Activated T-helper 17 cell treated with anti-CD3 and anti-CD28 coated beads, Interleukin-2, amount 50 U/mL, for 72 hours (primary cell): ENCODE measurements at regions not wholly inside any gene's neighbourhood (a gene's known extent, or its start where the extent isn't known, plus 50 kb on each side); places are given as distances from the start of the nearest gene placed in this dataset.
"Not testable (repeated sequence)": the region's sequence is repeated elsewhere in the genome, so short reads cannot be mapped to it uniquely, and the experiment has no call there.

Experiments
- ATAC-seq: fragments of 150-1000 bp; cut with Tn5 transposase; replicated peaks from 2 replicates; pipeline ENCODE4 v1.10.0; 2021; ENCODE audit warnings: mild to moderate bottlenecking, moderate library complexity
- H3K27ac Mint-ChIP-seq: one replicate; pipeline ENCODE4 v1.8.0; 2022; ENCODE audit warnings: mixed read lengths
- H3K27me3 Mint-ChIP-seq: one replicate; pipeline ENCODE4 v1.8.0; 2022; ENCODE audit warnings: mixed read lengths
- H3K36me3 Mint-ChIP-seq: one replicate; pipeline ENCODE4 v1.8.0; 2022; ENCODE audit warnings: low read depth, mild to moderate bottlenecking, mixed read lengths
- H3K4me1 Mint-ChIP-seq: one replicate; pipeline ENCODE4 v1.8.0; 2022; ENCODE audit warnings: mixed read lengths
- H3K4me3 Mint-ChIP-seq: one replicate; pipeline ENCODE4 v1.8.0; 2022; ENCODE audit warnings: mild to moderate bottlenecking, mixed read lengths
- H3K9me3 Mint-ChIP-seq: one replicate; pipeline ENCODE4 v1.8.0; 2022; ENCODE audit warnings: mixed read lengths

DNA sequence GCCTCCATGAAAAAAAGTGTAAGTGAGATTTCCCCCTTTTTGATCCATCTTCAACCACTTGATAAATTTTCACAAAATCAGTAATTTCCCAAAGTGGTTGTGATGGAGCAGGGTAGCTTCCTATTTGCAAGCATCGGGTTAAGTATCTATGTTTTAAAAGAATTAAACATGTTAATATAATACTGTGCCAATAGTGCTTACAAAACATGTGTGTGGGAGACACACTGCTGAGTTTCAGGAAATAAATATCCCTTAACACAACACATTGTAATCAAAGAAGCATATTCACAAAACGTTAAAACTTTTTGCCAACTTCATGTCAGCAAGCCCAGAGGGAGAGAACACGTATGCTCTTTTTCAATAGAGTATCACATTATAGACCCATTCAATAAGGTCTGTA lies 526.9 kb downstream of the TTLL7 start:
- H3K36me3 Mint-ChIP-seq, H3K27me3 Mint-ChIP-seq, ATAC-seq, H3K9me3 Mint-ChIP-seq, H3K4me1 Mint-ChIP-seq, H3K4me3 Mint-ChIP-seq, H3K27ac Mint-ChIP-seq: not testable (repeated sequence)

DNA sequence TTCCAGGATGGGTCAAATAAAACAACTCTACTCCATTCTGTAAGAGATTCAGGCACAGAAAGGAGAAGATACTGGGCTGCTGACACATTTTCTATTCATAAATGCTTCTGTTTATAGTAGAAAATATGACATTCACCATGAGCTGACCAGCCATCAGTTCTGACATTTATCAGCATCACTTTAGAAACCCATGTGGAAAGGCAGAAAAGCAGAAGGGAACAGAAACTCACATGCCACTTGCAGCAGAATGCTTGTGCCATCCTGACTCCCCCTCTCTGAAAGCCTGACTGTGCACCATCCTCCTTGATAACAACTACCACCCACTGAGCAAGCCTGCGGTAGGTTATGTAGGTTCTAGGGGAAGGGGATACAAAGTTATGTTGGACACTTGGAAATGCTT lies 527.7 kb downstream of the TTLL7 start:
- H3K4me3 Mint-ChIP-seq, H3K9me3 Mint-ChIP-seq, H3K4me1 Mint-ChIP-seq, H3K27ac Mint-ChIP-seq, H3K36me3 Mint-ChIP-seq, ATAC-seq, H3K27me3 Mint-ChIP-seq: not testable (repeated sequence)

DNA sequence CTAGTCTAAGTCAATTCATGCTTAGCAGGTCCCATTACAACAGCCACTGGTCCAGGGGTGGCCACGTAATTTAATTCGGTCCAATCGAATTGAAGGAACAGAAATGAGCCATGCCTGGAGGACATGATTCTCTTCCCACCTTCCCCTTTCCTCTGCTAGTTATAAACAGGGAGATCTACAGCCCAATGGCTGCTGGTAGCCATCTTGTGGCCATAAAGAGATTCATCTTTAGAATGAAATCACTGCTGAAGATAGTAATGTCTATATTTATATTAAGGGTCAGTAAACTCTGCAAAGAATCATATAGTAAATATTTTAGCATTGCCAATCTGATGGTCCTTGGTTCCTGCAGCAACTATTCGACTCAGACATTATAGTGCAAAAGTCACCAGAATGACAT lies 530.6 kb downstream of the TTLL7 start:
- not testable (repeated sequence) for H3K27me3 Mint-ChIP-seq, ATAC-seq, H3K36me3 Mint-ChIP-seq, H3K4me1 Mint-ChIP-seq, H3K27ac Mint-ChIP-seq, H3K9me3 Mint-ChIP-seq, H3K4me3 Mint-ChIP-seq

DNA sequence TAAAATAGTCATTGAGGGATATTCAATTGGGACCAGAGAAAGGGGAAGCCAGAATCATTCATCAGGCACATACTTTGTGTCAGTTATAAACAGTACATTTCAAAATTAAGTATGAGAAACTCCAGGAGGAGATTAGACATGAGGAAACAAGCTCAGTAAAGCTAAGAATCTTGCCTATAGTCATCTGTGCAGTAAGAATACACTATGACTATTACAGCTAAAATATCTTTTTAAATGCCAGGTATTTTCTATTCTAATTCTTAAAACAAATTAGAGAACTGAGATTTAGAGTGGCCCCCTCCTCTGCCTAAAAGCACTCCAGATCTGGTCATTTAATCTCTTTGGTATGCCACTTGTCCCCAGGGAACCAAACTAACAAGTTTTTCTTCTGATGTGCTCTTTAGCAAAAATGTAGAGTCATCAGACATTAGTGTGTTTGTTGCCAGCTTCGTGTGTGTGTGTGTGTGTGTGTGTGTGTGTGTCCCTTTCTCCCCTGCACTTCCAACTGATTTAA lies 541.1 kb downstream of the TTLL7 start:
- not testable (repeated sequence) for H3K36me3 Mint-ChIP-seq, H3K4me3 Mint-ChIP-seq, H3K27me3 Mint-ChIP-seq, H3K27ac Mint-ChIP-seq, H3K9me3 Mint-ChIP-seq, H3K4me1 Mint-ChIP-seq, ATAC-seq

DNA sequence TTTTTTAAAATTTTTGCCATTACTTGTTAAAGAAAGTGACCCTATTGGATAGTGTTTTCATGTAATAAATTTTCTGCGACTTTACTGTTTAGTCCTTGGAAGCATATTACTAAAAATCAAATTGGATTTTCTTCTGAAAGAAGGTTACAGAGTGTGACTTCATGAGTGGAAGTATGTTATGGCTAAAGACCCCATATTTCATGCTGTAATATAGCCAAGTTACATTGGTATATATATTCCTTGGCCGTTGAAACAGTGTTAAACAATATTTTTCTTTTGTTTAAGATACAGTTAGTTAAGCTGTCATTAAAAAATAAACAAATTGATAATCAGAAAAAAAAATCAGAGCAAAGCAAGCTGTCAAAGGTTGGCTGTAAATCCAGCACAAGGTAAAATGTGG lies 541.7 kb downstream of the TTLL7 start:
- H3K4me3 Mint-ChIP-seq, H3K36me3 Mint-ChIP-seq, ATAC-seq, H3K9me3 Mint-ChIP-seq, H3K4me1 Mint-ChIP-seq, H3K27ac Mint-ChIP-seq, H3K27me3 Mint-ChIP-seq: not testable (repeated sequence)

DNA sequence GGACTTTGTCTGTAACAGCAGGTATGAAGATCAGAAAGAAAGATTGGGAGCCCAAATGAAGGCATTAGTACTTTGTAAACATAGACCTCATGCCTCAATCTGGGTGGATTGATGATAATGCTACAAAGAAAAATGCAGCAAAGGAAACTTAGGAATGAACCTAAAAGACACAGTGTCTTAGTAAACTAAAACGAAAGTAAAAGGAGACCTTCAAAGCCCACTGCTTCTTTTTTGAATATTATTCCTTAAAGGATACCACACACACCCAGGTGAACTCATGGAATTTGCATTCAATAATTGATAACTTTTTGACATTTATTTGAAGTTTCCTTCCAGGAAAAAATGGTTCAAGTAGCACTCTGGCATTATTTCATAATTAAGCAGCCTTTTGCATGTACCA lies 543.2 kb downstream of the TTLL7 start:
- H3K4me3 Mint-ChIP-seq: peak overlapping the region; percentile 53
- H3K27me3 Mint-ChIP-seq, H3K4me1 Mint-ChIP-seq, ATAC-seq, H3K9me3 Mint-ChIP-seq, H3K36me3 Mint-ChIP-seq, H3K27ac Mint-ChIP-seq: not testable (repeated sequence)

DNA sequence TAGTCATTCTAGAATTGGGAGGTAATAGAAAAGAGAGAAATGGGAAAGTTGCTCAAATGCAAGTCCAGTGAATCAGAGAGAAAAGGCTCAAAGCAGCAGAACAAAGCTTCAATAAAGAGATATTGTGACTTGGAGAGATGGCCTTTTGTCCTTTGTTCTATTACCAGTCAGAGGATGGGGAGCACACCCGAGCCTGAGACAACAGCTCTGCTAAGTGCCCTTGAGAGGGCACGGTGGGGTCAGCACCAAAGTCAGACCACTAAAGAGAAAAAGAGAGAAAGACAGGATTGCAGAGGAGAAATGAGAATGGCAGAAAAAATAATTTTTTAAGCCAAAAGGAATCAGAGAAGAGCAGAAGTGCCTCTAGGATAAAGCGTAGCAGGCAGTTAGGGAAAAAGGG lies 553.1 kb downstream of the TTLL7 start:
- H3K4me3 Mint-ChIP-seq, H3K9me3 Mint-ChIP-seq, H3K27ac Mint-ChIP-seq, ATAC-seq, H3K36me3 Mint-ChIP-seq, H3K4me1 Mint-ChIP-seq, H3K27me3 Mint-ChIP-seq: not testable (repeated sequence)

DNA sequence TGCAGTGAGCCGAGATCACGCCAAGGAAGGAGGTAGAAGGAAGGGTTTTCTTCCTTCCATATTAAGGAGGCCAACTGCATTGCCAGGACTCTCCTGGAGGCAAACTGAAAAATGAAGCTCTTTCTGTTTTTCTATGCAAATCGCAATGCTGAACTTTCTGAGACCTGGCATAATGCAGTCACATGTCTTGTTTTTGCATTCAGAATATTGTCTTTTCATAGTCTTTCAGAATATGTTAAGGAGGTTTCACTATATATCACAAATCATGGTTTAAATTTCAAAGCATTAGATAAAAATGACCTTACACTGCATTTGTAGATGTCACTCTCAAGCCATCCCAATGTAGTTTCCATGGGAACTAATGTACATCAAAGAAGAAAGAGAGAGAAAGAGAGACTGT lies 556.5 kb downstream of the TTLL7 start:
- not testable (repeated sequence) for H3K9me3 Mint-ChIP-seq, ATAC-seq, H3K27ac Mint-ChIP-seq, H3K4me1 Mint-ChIP-seq, H3K36me3 Mint-ChIP-seq, H3K4me3 Mint-ChIP-seq, H3K27me3 Mint-ChIP-seq

DNA sequence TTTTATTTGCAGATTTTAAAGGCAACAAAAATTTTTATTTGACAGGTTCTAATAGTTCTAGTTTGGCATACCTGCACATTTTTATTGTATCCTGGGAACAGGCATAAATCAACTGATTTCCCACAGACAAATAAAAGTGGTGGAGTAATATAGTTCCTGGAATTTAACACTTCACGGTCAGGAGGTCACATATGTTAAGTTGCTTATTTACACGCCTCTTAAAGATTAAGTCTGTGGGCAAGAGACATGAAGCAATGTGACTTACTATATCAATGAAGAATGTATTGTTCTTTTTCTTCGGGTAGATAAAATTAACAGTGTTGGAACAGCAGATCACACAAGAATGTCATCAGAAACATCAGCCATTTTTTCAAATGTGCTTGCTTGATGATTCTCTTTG lies 558.3 kb downstream of the TTLL7 start:
- not testable (repeated sequence) for H3K27me3 Mint-ChIP-seq, H3K9me3 Mint-ChIP-seq, ATAC-seq, H3K4me3 Mint-ChIP-seq, H3K36me3 Mint-ChIP-seq, H3K27ac Mint-ChIP-seq, H3K4me1 Mint-ChIP-seq

DNA sequence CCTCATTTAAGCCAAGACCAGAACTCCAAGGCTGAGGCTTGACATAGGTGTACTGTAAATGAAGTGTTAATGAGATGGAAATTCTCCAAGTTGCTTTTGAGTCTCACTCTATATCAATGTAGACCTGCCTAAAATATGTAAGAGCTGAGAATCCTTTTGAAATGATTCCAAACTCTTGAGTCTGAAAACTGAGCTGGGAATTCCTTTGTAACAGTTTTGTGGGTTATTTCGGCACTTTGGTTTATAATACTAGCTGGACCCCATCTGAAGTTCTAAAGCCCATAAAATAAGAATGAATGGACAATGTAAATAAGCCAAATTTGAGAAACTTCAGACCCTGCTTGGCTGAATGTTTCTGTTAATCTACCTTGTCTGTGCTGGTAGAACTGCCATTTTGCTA lies 558.9 kb downstream of the TTLL7 start:
- H3K9me3 Mint-ChIP-seq, H3K4me3 Mint-ChIP-seq, H3K36me3 Mint-ChIP-seq, ATAC-seq, H3K27me3 Mint-ChIP-seq, H3K4me1 Mint-ChIP-seq, H3K27ac Mint-ChIP-seq: not testable (repeated sequence)

DNA sequence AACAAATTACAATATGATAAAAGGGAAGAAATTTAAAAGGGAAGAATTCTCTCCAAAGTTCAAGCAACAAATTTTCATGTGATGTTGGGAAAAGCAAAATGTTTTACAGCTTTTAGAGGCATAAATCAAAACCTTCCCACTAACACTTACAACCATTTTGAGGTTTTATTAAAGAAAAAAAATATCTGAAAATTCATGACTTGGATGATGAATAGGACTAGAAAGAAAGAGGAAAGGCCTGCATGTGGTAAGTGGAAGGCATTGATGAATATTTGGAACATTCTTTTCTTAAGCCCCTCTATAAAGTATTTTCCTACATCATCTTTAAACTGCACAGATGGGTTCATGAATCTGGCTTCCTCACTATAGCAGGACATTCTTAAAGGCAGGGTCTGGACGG lies 560.6 kb downstream of the TTLL7 start:
- not testable (repeated sequence) for ATAC-seq, H3K27ac Mint-ChIP-seq, H3K4me1 Mint-ChIP-seq, H3K36me3 Mint-ChIP-seq, H3K27me3 Mint-ChIP-seq, H3K9me3 Mint-ChIP-seq, H3K4me3 Mint-ChIP-seq

DNA sequence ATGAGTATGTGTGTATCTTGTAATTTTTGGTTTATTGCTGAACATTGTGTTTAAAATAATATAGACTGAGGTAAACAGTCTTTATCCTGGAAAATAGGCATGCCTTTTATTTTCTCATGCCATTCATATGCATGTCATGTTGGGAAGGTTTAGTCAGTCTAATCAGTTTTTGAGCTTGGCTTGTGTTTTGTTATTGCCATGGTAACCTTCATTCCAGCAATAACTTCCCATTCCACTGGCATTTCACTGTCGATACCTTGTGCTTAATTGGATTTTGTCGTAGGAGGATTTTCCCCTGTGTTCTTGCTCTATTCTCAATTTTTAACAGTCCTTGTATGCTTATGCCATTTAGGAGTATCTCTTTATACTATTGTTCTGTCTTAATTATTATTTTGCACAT lies 563.6 kb downstream of the TTLL7 start:
- H3K27ac Mint-ChIP-seq, H3K27me3 Mint-ChIP-seq, H3K4me3 Mint-ChIP-seq, H3K36me3 Mint-ChIP-seq, H3K9me3 Mint-ChIP-seq, H3K4me1 Mint-ChIP-seq, ATAC-seq: not testable (repeated sequence)

DNA sequence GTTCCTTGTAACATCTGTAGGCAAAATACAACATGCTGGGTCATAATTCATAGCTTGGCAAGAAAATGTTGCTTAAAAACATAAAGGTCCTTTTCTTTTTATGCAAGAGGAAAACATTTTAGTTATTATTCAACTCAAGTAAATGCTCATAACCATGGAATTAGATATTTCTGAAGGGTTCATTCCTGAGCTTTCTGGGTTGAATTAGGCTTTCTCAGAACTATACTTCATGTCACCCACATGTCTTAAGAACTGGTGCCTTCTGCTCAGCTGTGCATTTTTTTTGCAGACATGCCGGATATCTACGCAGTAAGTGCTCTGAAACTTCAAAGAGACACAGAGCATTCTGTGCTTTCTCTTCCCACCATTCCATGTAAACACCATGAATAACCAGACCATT lies 571.4 kb downstream of the TTLL7 start:
- H3K27ac Mint-ChIP-seq, H3K27me3 Mint-ChIP-seq, H3K36me3 Mint-ChIP-seq, H3K4me1 Mint-ChIP-seq, ATAC-seq, H3K4me3 Mint-ChIP-seq, H3K9me3 Mint-ChIP-seq: not testable (repeated sequence)

DNA sequence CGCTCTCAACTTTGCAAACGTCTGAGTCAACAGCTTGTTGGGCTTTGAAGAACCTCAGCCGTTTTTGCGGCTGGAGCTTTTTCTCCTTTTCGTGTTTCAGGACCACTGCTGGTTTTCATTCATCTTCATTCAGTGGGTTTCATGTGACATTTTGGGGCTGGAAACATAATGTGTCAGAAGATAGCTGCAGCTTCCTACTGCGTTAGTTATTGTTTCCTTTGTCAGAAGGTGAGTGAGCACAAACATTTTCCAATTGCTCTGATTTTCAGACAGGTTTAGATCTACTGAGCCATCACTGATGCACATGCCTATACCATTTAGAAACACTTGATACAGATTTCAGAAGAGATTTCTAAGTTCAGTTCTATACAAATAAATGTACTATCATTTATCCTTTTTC lies 575.5 kb downstream of the TTLL7 start:
- H3K36me3 Mint-ChIP-seq, H3K27me3 Mint-ChIP-seq, H3K9me3 Mint-ChIP-seq, H3K4me3 Mint-ChIP-seq, H3K4me1 Mint-ChIP-seq, H3K27ac Mint-ChIP-seq: not testable (repeated sequence)
- ATAC-seq: peak; percentile 48

DNA sequence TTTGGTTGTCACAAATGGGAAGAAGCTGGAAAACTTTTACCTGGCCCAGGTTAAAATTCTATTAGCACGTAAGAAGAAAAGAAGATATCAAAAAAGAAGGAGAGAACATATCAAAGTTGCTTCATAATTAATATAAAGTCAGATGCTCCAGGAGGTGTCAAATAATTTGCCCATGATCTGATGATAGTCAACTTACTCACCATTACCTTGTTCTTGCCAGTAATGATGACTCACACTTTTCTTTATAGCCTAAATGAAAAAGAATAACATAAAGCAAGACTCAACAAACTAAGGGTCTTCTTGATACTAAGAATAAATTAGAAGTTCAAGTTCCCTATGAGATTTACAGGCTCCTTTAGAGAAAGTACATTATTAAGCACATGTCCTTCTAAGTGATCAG lies 580.4 kb downstream of the TTLL7 start:
- no peaks in the 10 kb centered on the region for H3K4me1 Mint-ChIP-seq
- no peak for ATAC-seq
- no peaks in the 10 kb centered on the region for H3K36me3 Mint-ChIP-seq
- no peak overlapping the region for H3K4me3 Mint-ChIP-seq
- H3K27me3 Mint-ChIP-seq: no peaks in the 10 kb centered on the region
- no peak overlapping the region for H3K27ac Mint-ChIP-seq
- H3K9me3 Mint-ChIP-seq: peaks cover 5% of the 10 kb centered on the region

DNA sequence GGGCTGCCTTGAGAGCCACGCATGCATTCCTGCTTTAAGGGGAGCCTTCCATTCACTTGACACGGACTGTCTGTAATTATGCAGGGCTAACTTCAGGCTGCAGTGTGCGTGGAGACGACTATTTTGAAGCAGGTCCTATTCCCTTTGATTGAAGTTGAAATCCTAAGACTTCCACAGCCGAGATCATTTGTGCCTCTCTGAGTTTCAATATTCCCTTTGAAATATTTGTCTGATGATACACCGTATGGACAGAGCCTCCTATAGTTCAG lies 585.2 kb downstream of the TTLL7 start:
- not testable (repeated sequence) for H3K4me1 Mint-ChIP-seq, H3K4me3 Mint-ChIP-seq, H3K9me3 Mint-ChIP-seq, H3K27ac Mint-ChIP-seq, ATAC-seq, H3K36me3 Mint-ChIP-seq, H3K27me3 Mint-ChIP-seq
